Uterus (tissue), 3 donors: ENCODE measurements at regions not wholly inside any gene's neighbourhood (a gene's known extent, or its start where the extent isn't known, plus 50 kb on each side); places are given as distances from the start of the nearest gene placed in this dataset.

ENCODE experiments used
- DNase-seq, 2 donors: peaks; one replicate each; pipeline ENCODE4 v3.0.0-alpha.2; 2019 to 2020
- H3K27ac ChIP-seq, 2 donors: fragments of 200-600 bp; sonication (generic); 1 replicate in 1 of 2; 2 replicates in 1 of 2; pipeline ENCODE4 v1.5.1; 2016 to 2018
- H3K27me3 ChIP-seq, 2 donors: fragments of 200-600 bp; sonication (generic); one replicate each; pipeline ENCODE4 v1.5.1; 2018 to 2019; ENCODE audit warnings: control low read depth in 1 of 2
- H3K36me3 ChIP-seq, 2 donors: fragments of 200-600 bp; sonication (generic); one replicate each; pipeline ENCODE4 v1.5.1; 2019; ENCODE audit warnings: control low read depth in 1 of 2
- H3K4me1 ChIP-seq, 2 donors: fragments of 200-600 bp; sonication (generic); one replicate each; pipeline ENCODE4 v1.5.1; 2018 to 2019; ENCODE audit warnings: control low read depth in 1 of 2
- H3K4me3 ChIP-seq, 2 donors: fragments of 200-600 bp; sonication (generic); 1 replicate in 1 of 2; 2 replicates in 1 of 2; pipeline ENCODE4 v1.5.1; 2018 to 2019; ENCODE audit warnings: mild to moderate bottlenecking in 1 of 2
- H3K9me3 ChIP-seq, 2 donors: fragments of 200-600 bp; sonication (generic); one replicate each; pipeline ENCODE4 v1.5.1; 2019; ENCODE audit warnings: control low read depth in 1 of 2
- POLR2A ChIP-seq, 2 donors: fragments of 450-650 bp; IDR thresholded peaks; one replicate each; pipeline ENCODE4 v1.6.1; 2016; ENCODE audit warnings: antibody characterized with exemption in 2 of 2, mild to moderate bottlenecking in 1 of 2, moderate library complexity in 1 of 2
- intact Hi-C: fragments of 100-400 bp; cut with DNase I; formaldehyde crosslinking; loops from one replicate; pipeline ENCODE4 v1.15.1; 2023; ENCODE audit warnings: low total_unique reads
- TF ChIP-seq, protein P1 (sequence below), 4 experiments: fragments of 200-600 bp in 2 of 4; fragments of 450-650 bp in 2 of 4; sonication (generic) in 2 of 4; IDR thresholded peaks; one replicate each; pipeline ENCODE4 v1.5.1; 2016 to 2019; ENCODE audit warnings: antibody characterized with exemption in 4 of 4, mild to moderate bottlenecking in 2 of 4, moderate library complexity in 1 of 4
- donor health status: DM: yes; HTN: yes; CAD: no.

DNA sequence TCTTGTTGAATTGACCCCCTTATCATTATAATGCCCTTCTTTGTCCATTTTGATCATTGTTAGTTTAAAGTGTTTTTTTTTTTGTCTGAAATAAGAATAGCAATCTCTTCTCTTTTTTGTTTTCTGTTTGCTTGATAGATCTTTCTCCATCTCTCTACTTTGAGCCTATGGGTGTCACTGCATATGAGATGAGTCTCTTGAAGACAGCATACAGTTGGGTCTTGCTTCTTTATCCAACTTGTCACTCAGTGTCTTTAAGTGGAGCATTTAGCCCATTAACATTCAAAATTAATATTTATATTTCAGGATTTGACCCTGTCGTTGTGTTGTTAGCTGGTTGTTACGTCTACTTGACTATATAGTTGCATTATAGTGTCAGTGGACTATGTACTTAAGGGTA, 135.4 kb downstream of the HMHB1 start:
- Histone ChIP-seq H3K27ac (no peak overlapping the region), H3K4me3 (no peak overlapping the region), H3K4me1 (no peaks in the 10 kb centered on the region), H3K9me3 (no peaks in the 10 kb centered on the region), H3K36me3 (no peaks in the 10 kb centered on the region), H3K27me3 (no peaks in the 10 kb centered on the region)
- intact Hi-C loops, result no loop called here
- DNase-seq, result no peak
- TF ChIP-seq, protein P1, sequence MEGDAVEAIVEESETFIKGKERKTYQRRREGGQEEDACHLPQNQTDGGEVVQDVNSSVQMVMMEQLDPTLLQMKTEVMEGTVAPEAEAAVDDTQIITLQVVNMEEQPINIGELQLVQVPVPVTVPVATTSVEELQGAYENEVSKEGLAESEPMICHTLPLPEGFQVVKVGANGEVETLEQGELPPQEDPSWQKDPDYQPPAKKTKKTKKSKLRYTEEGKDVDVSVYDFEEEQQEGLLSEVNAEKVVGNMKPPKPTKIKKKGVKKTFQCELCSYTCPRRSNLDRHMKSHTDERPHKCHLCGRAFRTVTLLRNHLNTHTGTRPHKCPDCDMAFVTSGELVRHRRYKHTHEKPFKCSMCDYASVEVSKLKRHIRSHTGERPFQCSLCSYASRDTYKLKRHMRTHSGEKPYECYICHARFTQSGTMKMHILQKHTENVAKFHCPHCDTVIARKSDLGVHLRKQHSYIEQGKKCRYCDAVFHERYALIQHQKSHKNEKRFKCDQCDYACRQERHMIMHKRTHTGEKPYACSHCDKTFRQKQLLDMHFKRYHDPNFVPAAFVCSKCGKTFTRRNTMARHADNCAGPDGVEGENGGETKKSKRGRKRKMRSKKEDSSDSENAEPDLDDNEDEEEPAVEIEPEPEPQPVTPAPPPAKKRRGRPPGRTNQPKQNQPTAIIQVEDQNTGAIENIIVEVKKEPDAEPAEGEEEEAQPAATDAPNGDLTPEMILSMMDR (IDR thresholded peaks at IDR 0.05), result no peak
- no peak for TF ChIP-seq POLR2A (IDR thresholded peaks at IDR 0.05)

DNA sequence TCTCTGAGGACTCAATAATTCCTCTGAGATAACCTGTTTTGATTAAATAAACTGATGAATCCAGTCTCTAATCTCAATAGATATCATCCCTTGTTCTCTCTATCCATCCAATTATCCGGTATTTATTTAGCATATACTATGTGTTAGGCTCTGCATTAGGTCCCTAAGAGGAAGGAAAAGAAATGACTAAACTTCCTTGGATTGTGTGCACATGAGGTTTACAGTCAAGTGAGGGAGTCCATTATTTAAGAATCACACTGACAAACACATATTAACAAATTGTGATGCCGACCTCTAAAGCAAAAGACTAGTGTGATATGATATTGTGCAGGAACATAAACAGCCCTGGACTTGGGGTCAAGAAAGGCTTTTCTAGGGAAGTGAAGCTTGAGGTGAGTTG, 140.8 kb downstream of the HMHB1 start:
- TF ChIP-seq, protein P1 (IDR thresholded peaks at IDR 0.05), result no peak
- no peak for TF ChIP-seq POLR2A (IDR thresholded peaks at IDR 0.05)
- no peak overlapping the region for H3K4me3 ChIP-seq
- no peak overlapping the region for H3K27ac ChIP-seq
- intact Hi-C loops, result no loop called here
- no peak for DNase-seq
- no peaks in the 10 kb centered on the region for H3K27me3 ChIP-seq
- H3K4me1 ChIP-seq, result no peaks in the 10 kb centered on the region
- H3K36me3 ChIP-seq, result no peaks in the 10 kb centered on the region
- no peaks in the 10 kb centered on the region for H3K9me3 ChIP-seq

DNA sequence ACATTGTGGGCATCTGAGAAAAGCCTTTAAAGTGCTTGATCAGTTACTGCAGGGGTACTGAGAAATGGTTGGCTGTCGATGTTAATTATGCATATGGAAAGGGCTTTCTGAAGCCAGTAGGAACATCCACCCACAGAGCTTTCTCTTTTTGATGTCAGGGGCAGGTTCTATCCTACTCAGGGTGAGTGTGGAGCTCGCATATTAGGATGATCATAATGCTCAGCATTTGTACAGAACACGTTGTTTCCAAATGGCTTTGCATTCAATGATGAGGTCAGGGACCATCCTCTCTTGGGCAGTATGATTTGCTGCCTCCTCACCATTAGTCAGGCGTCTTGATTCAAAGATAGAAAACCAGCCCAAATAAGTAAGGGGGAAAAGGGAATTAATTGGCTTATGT, 141.9 kb downstream of the HMHB1 start:
- DNase-seq, result no peak
- no peaks in the 10 kb centered on the region for H3K4me1 ChIP-seq
- H3K36me3 ChIP-seq, result no peaks in the 10 kb centered on the region
- TF ChIP-seq POLR2A (IDR thresholded peaks at IDR 0.05), result no peak
- TF ChIP-seq, protein P1 (IDR thresholded peaks at IDR 0.05), result no peak
- no peak overlapping the region for H3K4me3 ChIP-seq
- no peaks in the 10 kb centered on the region for H3K27me3 ChIP-seq
- intact Hi-C loops, result no loop called here
- H3K9me3 ChIP-seq, result no peaks in the 10 kb centered on the region
- H3K27ac ChIP-seq, result no peak overlapping the region

DNA sequence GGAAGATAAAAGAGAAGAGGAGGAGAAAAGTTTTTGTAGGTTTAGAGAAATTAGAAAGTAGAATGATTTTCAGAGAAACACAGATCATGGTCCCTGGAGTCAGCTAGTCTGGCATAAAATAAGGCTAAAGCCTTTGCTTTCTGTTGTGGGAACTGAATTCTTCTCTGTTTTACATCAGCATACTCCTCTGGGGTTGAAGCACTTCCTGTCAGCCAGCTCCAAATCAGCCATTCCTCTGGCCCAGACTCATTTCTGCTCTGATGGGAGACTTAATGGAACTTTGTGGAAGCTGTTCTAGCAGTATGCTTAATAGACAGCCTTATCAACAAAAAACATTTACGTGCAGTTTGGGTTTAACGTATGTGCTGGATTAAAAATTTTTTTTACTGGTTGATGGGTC, 143.2 kb downstream of the HMHB1 start:
- TF ChIP-seq POLR2A (IDR thresholded peaks at IDR 0.05), result no peak
- TF ChIP-seq, protein P1 (IDR thresholded peaks at IDR 0.05), result no peak
- H3K4me1 ChIP-seq, result no peaks in the 10 kb centered on the region
- no peak for DNase-seq
- H3K36me3 ChIP-seq, result no peaks in the 10 kb centered on the region
- no peaks in the 10 kb centered on the region for H3K27me3 ChIP-seq
- H3K27ac ChIP-seq, result no peak overlapping the region
- H3K9me3 ChIP-seq, result no peaks in the 10 kb centered on the region
- H3K4me3 ChIP-seq, result no peak overlapping the region
- intact Hi-C loops, result no loop called here

DNA sequence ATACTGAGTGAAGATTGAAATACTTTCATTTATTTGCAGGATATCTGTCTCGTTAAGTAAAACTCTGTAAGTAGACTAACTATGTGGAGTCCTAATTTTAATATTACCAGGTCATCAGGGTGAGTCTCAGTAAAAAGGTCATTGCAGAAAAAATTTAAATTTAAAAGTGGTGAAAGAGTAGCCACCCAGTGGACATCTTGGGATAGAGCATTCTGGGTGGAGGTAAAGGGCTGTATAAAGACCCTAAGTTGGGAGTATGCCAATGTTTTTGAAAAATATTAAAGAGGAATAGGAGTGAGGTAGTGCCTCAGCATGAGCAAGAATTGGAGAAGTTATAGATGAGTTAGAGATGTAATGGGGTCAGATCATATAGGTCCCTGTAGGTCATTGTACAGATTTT, 145.5 kb downstream of the HMHB1 start:
- Histone ChIP-seq H3K36me3 (no peaks in the 10 kb centered on the region), H3K4me1 (no peaks in the 10 kb centered on the region), H3K9me3 (no peaks in the 10 kb centered on the region), H3K4me3 (no peak overlapping the region), H3K27me3 (no peaks in the 10 kb centered on the region), H3K27ac (no peak overlapping the region)
- intact Hi-C loops, result no loop called here
- TF ChIP-seq, protein P1 (IDR thresholded peaks at IDR 0.05), result no peak
- TF ChIP-seq POLR2A (IDR thresholded peaks at IDR 0.05), result no peak
- DNase-seq, result no peak
